H1 (cell line): ENCODE measurements at regions not wholly inside any gene's neighbourhood (a gene's known extent, or its start where the extent isn't known, plus 50 kb on each side); places are given as distances from the start of the nearest gene placed in this dataset.

ENCODE experiments used
- CTCF ChIP-seq, 3 experiments: IDR thresholded peaks; 1 replicate in 2 of 3; 2 replicates in 1 of 3; pipeline versions ENCODE4 v1.5.1 to v1.6.1; 2011; ENCODE audit warnings: low read length in 3 of 3, mild to moderate bottlenecking in 3 of 3, inconsistent platforms in 2 of 3, low read depth in 1 of 3, moderate library complexity in 1 of 3; ENCODE audit not compliant: insufficient read depth in 1 of 3; ENCODE audit errors: control extremely low read depth in 1 of 3
- GTF2F1 ChIP-seq: IDR thresholded peaks from 2 replicates; pipeline ENCODE4 v1.6.1; 2012; ENCODE audit warnings: low read depth, low read length, improper control_type of control experiment, borderline replicate concordance
- RBBP5 ChIP-seq: IDR thresholded peaks from 2 replicates; pipeline ENCODE4 v1.7.1; 2012; ENCODE audit warnings: low read depth, mild to moderate bottlenecking, inconsistent platforms, low read length, moderate library complexity, borderline replicate concordance
- TAF1 ChIP-seq: IDR thresholded peaks from 2 replicates; pipeline ENCODE4 v1.6.1; 2011; ENCODE audit warnings: mild to moderate bottlenecking, low read depth, low read length

DNA sequence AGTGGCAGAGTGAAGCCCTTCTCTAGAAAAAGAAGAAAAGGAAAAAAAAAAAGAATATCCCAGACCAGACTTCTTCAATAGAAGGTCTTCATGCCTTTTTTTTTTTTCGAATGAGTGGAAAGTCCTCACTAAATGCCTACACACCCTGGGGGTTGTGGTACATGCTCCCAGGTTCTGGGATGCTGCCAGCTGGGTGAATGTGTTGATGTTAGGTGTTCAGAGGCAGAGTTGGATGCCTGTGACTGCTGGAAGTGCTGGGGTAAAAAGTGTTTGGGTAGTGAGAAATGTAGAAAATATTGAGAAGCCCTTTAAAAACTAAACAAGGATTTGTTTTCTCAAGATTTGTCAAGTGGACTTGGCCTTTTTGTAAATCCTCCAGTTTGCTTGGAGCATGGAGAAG lies 318.6 kb downstream of the SLC4A3 start:
- TF ChIP-seq GTF2F1, result no peak
- TF ChIP-seq TAF1, result no peak
- TF ChIP-seq CTCF (IDR thresholded peaks at IDR 0.05; ENCODE audit: control extremely low read depth in 1 of 3, insufficient read depth in 1 of 3, low read depth in 1 of 3, low read length in 3 of 3), result no peak
- TF ChIP-seq RBBP5, result no peak
